Lower leg skin (tissue), 4 donors: ENCODE measurements at regions not wholly inside any gene's neighbourhood (a gene's known extent, or its start where the extent isn't known, plus 50 kb on each side); places are given as distances from the start of the nearest gene placed in this dataset.

ENCODE experiments used
- DNase-seq, 2 donors: peaks; one replicate each; pipeline ENCODE4 v3.0.0-alpha.2; 2019; ENCODE audit warnings: low spot score in 2 of 2
- H3K4me3 ChIP-seq: fragments of 200-600 bp; sonication (generic); 2 replicates; pipeline ENCODE4 v1.5.1; 2017; ENCODE audit warnings: mild to moderate bottlenecking, low read depth; ENCODE audit not compliant: poor library complexity, severe bottlenecking
- CTCF ChIP-seq, 3 donors: fragments of 450-650 bp; IDR thresholded peaks; one replicate each; pipeline ENCODE4 v1.5.1; 2016; ENCODE audit warnings: antibody characterized with exemption in 3 of 3, mild to moderate bottlenecking in 3 of 3, moderate library complexity in 2 of 3
- POLR2A ChIP-seq, 2 donors: fragments of 450-650 bp; IDR thresholded peaks; one replicate each; pipeline ENCODE4 v1.6.1; 2016 to 2017; ENCODE audit warnings: antibody characterized with exemption in 2 of 2, mild to moderate bottlenecking in 1 of 2, moderate library complexity in 1 of 2
- WGBS, 2 donors: methylation state at CpG; one replicate each; pipeline ENCODE4 v1.1.5; 2018; 5-methylcytosine and 5-hydroxymethylcytosine counted together
- intact Hi-C: fragments of 100-400 bp; cut with DNase I; formaldehyde crosslinking; loops from one replicate; pipeline ENCODE4 v1.15.0; 2023; ENCODE audit warnings: low total_unique reads

- DNase-seq, result no peak
- intact Hi-C loops, result no loop called here
- no peak for TF ChIP-seq CTCF (IDR thresholded peaks at IDR 0.05)
- TF ChIP-seq POLR2A (IDR thresholded peaks at IDR 0.05), result no peak
- no peak overlapping the region for H3K4me3 ChIP-seq
- 85 to 86% methylated on average over 2 of the region's 2 CpGs for WGBS, 2 donors
Measured at GRCh38 chr2:209102319-209102718, 321.5 kb upstream of the MAP2 start.

GRCh38 chr2:209113026-209113425 lies 310.8 kb upstream of the MAP2 start:
- 82 to 87% methylated on average over 6 of the region's 6 CpGs for WGBS, 2 donors
- no peak for DNase-seq
- no peak overlapping the region for H3K4me3 ChIP-seq
- intact Hi-C loops, result no loop called here
- TF ChIP-seq CTCF (IDR thresholded peaks at IDR 0.05) (no peak), POLR2A (IDR thresholded peaks at IDR 0.05) (no peak)

GRCh38 chr2:209114588-209115240 lies 309.1 kb upstream of the MAP2 start:
- WGBS, 2 donors, result 67 to 69% methylated on average over 3 of the region's 3 CpGs

GRCh38 chr2:209121691-209122090 lies 302.2 kb upstream of the MAP2 start:
- intact Hi-C loops, result no loop called here
- TF ChIP-seq CTCF (IDR thresholded peaks at IDR 0.05) (no peak), POLR2A (IDR thresholded peaks at IDR 0.05) (no peak)
- H3K4me3 ChIP-seq, result no peak overlapping the region
- 77 to 89% methylated on average over 2 of the region's 2 CpGs for WGBS, 2 donors
- DNase-seq, result peak in 1 of 2 donors; percentile 40

More at GRCh38 chr2:209114588-209115240, 309.1 kb upstream of the MAP2 start:
- intact Hi-C loops, result no loop called here
- H3K4me3 ChIP-seq, result no peak overlapping the region
- no peak for DNase-seq
- TF ChIP-seq CTCF (IDR thresholded peaks at IDR 0.05) (no peak), POLR2A (IDR thresholded peaks at IDR 0.05) (no peak)

- no peak for TF ChIP-seq CTCF (IDR thresholded peaks at IDR 0.05)
- DNase-seq, result no peak
- intact Hi-C loops, result no loop called here
- WGBS, 2 donors, result 61 to 65% methylated on average over 1 of the region's 1 CpG
- no peak overlapping the region for H3K4me3 ChIP-seq
Measured at GRCh38 chr2:209125291-209125690, 298.6 kb upstream of the MAP2 start.

- DNase-seq, result no peak
- TF ChIP-seq CTCF (IDR thresholded peaks at IDR 0.05), result no peak
- TF ChIP-seq POLR2A (IDR thresholded peaks at IDR 0.05), result no peak
- no peak overlapping the region for H3K4me3 ChIP-seq
- WGBS, 2 donors, result 65 to 68% methylated on average over 3 of the region's 3 CpGs
- intact Hi-C loops, result no loop called here
Measured at GRCh38 chr2:209138079-209138478, 285.8 kb upstream of the MAP2 start.
